Prostate gland (tissue), 2 donors: ENCODE measurements at regions not wholly inside any gene's neighbourhood (a gene's known extent, or its start where the extent isn't known, plus 50 kb on each side); places are given as distances from the start of the nearest gene placed in this dataset.

Source experiments
- POLR2A ChIP-seq: fragments of 450-650 bp; IDR thresholded peaks from one replicate; pipeline ENCODE4 v1.6.1; 2016; ENCODE audit warnings: antibody characterized with exemption, mild to moderate bottlenecking
- TF ChIP-seq, protein P1 (sequence below), 4 experiments: fragments of 200-600 bp in 2 of 4; fragments of 450-650 bp in 2 of 4; sonication (generic) in 2 of 4; IDR thresholded peaks; 1 replicate in 3 of 4; 2 replicates in 1 of 4; pipeline ENCODE4 v1.5.1; 2016 to 2019; ENCODE audit warnings: antibody characterized with exemption in 4 of 4, mild to moderate bottlenecking in 2 of 4, moderate library complexity in 2 of 4

DNA sequence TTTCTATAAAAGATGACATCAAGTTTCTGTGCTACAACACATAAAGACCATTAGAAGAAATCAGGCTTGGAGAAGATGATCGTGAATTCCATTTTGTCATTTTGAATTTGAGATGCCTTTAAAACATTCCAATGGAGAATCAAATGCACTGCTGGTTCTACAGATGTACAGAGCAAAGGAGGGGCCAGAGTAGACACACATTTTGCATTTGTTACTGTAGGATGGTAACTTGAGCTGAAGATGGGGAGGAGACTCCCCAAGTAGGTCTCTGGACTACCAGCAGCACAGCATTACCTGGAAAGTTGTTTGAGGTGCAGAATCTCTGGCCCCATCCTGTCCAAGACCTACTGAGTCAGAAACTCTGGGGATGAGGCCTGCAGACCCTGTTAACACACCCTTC, 121.6 kb upstream of the RALGAPA2 start:
- no peak for TF ChIP-seq POLR2A
- TF ChIP-seq, protein P1, sequence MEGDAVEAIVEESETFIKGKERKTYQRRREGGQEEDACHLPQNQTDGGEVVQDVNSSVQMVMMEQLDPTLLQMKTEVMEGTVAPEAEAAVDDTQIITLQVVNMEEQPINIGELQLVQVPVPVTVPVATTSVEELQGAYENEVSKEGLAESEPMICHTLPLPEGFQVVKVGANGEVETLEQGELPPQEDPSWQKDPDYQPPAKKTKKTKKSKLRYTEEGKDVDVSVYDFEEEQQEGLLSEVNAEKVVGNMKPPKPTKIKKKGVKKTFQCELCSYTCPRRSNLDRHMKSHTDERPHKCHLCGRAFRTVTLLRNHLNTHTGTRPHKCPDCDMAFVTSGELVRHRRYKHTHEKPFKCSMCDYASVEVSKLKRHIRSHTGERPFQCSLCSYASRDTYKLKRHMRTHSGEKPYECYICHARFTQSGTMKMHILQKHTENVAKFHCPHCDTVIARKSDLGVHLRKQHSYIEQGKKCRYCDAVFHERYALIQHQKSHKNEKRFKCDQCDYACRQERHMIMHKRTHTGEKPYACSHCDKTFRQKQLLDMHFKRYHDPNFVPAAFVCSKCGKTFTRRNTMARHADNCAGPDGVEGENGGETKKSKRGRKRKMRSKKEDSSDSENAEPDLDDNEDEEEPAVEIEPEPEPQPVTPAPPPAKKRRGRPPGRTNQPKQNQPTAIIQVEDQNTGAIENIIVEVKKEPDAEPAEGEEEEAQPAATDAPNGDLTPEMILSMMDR (IDR thresholded peaks at IDR 0.05) = no peak
